Heart left ventricle (tissue), 16 donors: ENCODE measurements at regions not wholly inside any gene's neighbourhood (a gene's known extent, or its start where the extent isn't known, plus 50 kb on each side); places are given as distances from the start of the nearest gene placed in this dataset.

ENCODE experiments used
- ATAC-seq, 4 donors: fragments of 200-7000 bp; cut with Tn5 transposase; one replicate each; pipeline ENCODE4 v1.9.1; 2020 to 2022; ENCODE audit warnings: moderate library complexity in 4 of 4, mild to moderate bottlenecking in 3 of 4, moderate number of reproducible peaks in 1 of 4
- DNase-seq, 5 donors: peaks; one replicate each; pipeline ENCODE4 v3.0.0-alpha.2; 2020
- H3K27ac ChIP-seq, 12 donors: fragments of 200-600 bp; sonication (generic) in 4 of 12; one replicate each; pipeline versions ENCODE4 v1.5.0 to v1.8.0; 2016 to 2022; ENCODE audit warnings: mild to moderate bottlenecking in 2 of 12
- H3K27me3 ChIP-seq, 9 donors: fragments of 200-600 bp; sonication (generic) in 2 of 9; one replicate each; pipeline versions ENCODE4 v1.5.1 to v1.8.0; 2016 to 2022; ENCODE audit warnings: mild to moderate bottlenecking in 3 of 9
- H3K36me3 ChIP-seq, 9 donors: fragments of 200-600 bp; sonication (generic) in 2 of 9; one replicate each; pipeline versions ENCODE4 v1.5.0 to v1.8.0; 2018 to 2022; ENCODE audit warnings: mild to moderate bottlenecking in 2 of 9
- H3K4me1 ChIP-seq, 12 donors: fragments of 200-600 bp; sonication (generic) in 4 of 12; one replicate each; pipeline versions ENCODE4 v1.5.0 to v1.8.0; 2016 to 2022; ENCODE audit warnings: mild to moderate bottlenecking in 3 of 12
- H3K4me3 ChIP-seq, 12 donors: fragments of 200-600 bp; sonication (generic) in 4 of 12; one replicate each; pipeline versions ENCODE4 v1.5.0 to v1.8.0; 2017 to 2022; ENCODE audit warnings: mild to moderate bottlenecking in 9 of 12, moderate library complexity in 4 of 12
- H3K9me3 ChIP-seq, 12 donors: fragments of 200-600 bp; sonication (generic) in 4 of 12; one replicate each; pipeline versions ENCODE4 v1.5.0 to v1.8.0; 2016 to 2022; ENCODE audit warnings: mild to moderate bottlenecking in 1 of 12
- CTCF ChIP-seq, 12 donors: fragments of 200-600 bp; sonication (generic) in 4 of 12; IDR thresholded peaks; one replicate each; pipeline versions ENCODE4 v1.5.0 to v1.8.0; 2018 to 2022; ENCODE audit warnings: antibody characterized with exemption in 12 of 12, mild to moderate bottlenecking in 5 of 12
- POLR2A ChIP-seq, 2 donors: fragments of 450-650 bp; IDR thresholded peaks; one replicate each; pipeline ENCODE4 v1.6.1; 2017; ENCODE audit warnings: antibody characterized with exemption in 2 of 2, mild to moderate bottlenecking in 2 of 2, moderate library complexity in 2 of 2
- WGBS, 4 donors: extraction: QIAGEN DNeasy Blood & Tissue Kit in 2 of 4; methylation state at CpG; one replicate each; pipeline versions ENCODE4 v1.1.5 to v1.1.7; 2013 to 2018; 5-methylcytosine and 5-hydroxymethylcytosine counted together
- intact Hi-C, 10 donors: fragments of 100-400 bp; cut with DNase I; formaldehyde crosslinking; loops; one replicate each; pipeline versions ENCODE4 v1.11.1 to v1.14.2; 2022
- donor health status: ischemic (EF 13 %, LVEDD 7.1; RV severe dilation, severe dysfunction).
- donor health status: healthy with polysubstance abuse.
- donor health status: DM: no; HTN: yes; CAD: no.
- donor health status: DM: no; HTN: no; CAD: no.
- donor health status: ischemic (EF 25% LVEDD 6.9; RV normal size, moderate dysfunction).
- donor health status: ischemic (EF 25% LVEDD 5.7; RV mildly dilated, moderate dysfunction).
- donor health status: healthy.
- donor health status: DM: yes; HTN: yes; CAD: no.
- donor health status: ischemic (EF 35%, LVEDD 5.7; RV mildly dilated, moderate dysfunction).
- donor health status: nonischemic (EF 11% LVEDD 7.7; RV severe dilation, severe dysfunction).
- donor health status: DM: yes; HTN: yes; CAD: no.
- donor health status: PGD.
- donor health status: ischemic (EF 29% LVEDD 5.4; RV normal size, mild dysfunction).
- donor health status: nonischemic (EF 23%, LVEDD 6.1; RV moderate dilation, normal function).

- H3K4me1 ChIP-seq: peaks cover 0 to 7% (median 0%) of the 10 kb centered on the region in 12 donors
- 61 to 96% (median 88%) methylated on average over 2 of the region's 2 CpGs for WGBS, 4 donors
- no peak for DNase-seq
Observed at GRCh38 chr5:16000056-16000455, 179.5 kb downstream of the MARCHF11 start.

DNA sequence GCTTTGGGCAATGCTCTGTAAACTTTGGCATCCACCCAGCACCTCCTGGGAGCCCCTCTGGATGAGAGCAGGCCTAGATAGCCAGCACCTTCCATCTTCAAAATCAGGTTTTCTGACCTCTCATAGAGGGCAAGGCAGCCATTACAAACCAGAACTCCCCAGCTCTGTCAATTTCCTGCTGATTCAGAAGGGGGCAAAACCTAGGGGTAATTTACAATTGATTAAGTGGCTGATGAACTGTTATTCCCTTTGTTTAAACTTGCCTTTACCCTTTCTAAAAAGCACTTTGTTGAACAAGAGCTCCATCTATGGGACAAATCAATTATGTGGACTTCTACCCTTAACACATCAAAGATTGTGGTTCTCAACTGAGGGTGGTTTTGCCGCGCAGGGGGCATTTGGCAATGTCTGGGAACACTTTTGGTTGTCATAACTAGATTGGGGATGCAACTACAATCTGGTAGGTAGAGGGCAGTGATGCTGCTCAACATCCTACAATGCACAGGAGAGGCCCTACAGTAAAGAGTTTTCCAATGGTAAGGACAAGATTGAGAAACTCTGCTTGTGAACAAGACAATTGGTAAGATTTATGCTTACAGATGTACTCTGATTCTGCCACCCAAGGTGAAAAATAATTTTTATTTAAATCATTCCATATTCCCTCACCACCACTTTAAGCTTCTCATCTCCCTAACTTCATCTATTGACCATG lies 184.1 kb downstream of the MARCHF11 start:
- no peak overlapping the region for H3K27ac ChIP-seq
- no peak for DNase-seq
- H3K4me1 ChIP-seq: peaks cover 0 to 10% (median 0%) of the 10 kb centered on the region in 12 donors
- H3K9me3 ChIP-seq: peaks cover 0 to 25% (median 15%) of the 10 kb centered on the region in 12 donors
- H3K36me3 ChIP-seq: no peaks in the 10 kb centered on the region
- TF ChIP-seq POLR2A (IDR thresholded peaks at IDR 0.05) (no peak), CTCF (IDR thresholded peaks at IDR 0.05) (peak; percentile 31 to 74 (median 60))
- 34 to 58% (median 41%) methylated on average over 2 of the region's 2 CpGs for whole genome bisulfite sequencing, 4 donors
- no peaks in the 10 kb centered on the region for H3K27me3 ChIP-seq
- H3K4me3 ChIP-seq: no peak overlapping the region
- intact Hi-C loops: loop anchor here in 9 of 10 donors (2.0 to 10.0 kb wide), 12 partner anchors 161 to 893 kb away; partner anchors contain the start of gene FBXL7 (in 2 of the 9)
- peak in 2 of 4 donors; percentile 55 to 69 for ATAC-seq

More at GRCh38 chr5:16000056-16000455, 179.5 kb downstream of the MARCHF11 start:
- intact Hi-C loops: loop anchor here in 3 of 10 donors (10.0 kb wide), 3 partner anchors 125 to 455 kb away; no protein-coding TSS in a partner anchor
- TF ChIP-seq CTCF (IDR thresholded peaks at IDR 0.05): no peak
- no peak for TF ChIP-seq POLR2A (IDR thresholded peaks at IDR 0.05)
- peaks cover 0 to 16% (median 2%) of the 10 kb centered on the region in 12 donors for H3K9me3 ChIP-seq
- H3K4me3 ChIP-seq: no peak overlapping the region
- H3K36me3 ChIP-seq: no peaks in the 10 kb centered on the region
- no peak overlapping the region for H3K27ac ChIP-seq
- ATAC-seq: no peak
- H3K27me3 ChIP-seq: no peaks in the 10 kb centered on the region

DNA sequence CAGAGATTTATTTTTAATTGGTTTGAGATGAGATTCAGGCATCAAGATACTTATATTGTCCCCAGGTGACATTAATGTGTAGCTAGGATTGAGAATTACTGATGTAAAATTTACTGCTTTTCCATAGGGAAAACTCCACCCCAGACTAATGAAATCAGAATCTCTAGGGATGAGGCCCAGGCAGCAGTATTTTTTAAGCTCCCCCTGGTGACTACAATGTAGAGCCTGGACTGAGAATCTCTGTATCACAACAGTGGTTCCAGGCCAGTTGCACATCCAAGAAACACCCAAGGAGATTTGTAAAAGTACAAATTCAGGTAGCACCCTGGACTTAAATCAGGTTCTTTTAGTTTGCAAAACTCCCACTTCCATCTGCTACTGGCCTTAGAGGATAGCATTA lies 185.7 kb downstream of the MARCHF11 start:
- peaks cover 0 to 33% (median 17%) of the 10 kb centered on the region in 12 donors for H3K9me3 ChIP-seq
- DNase-seq (no peak), ATAC-seq (peak in 1 of 4 donors; percentile 52)
- H3K4me1 ChIP-seq: peaks cover 0 to 10% (median 0%) of the 10 kb centered on the region in 12 donors
- no peaks in the 10 kb centered on the region for H3K27me3 ChIP-seq
- H3K36me3 ChIP-seq: no peaks in the 10 kb centered on the region
- TF ChIP-seq POLR2A (IDR thresholded peaks at IDR 0.05) (no peak), CTCF (IDR thresholded peaks at IDR 0.05) (peak in 8 of 12 donors; percentile 5 to 39 (median 14))
- no peak overlapping the region for H3K27ac ChIP-seq
- intact Hi-C loops: loop anchor here (2.0 to 10.0 kb wide), 11 partner anchors 159 to 889 kb away; partner anchors contain the start of gene FBXL7 (in 2 of the 10)
- H3K4me3 ChIP-seq: no peak overlapping the region

GRCh38 chr5:15993334-15993733 lies 186.3 kb downstream of the MARCHF11 start:
- H3K36me3 ChIP-seq: no peaks in the 10 kb centered on the region
- no peaks in the 10 kb centered on the region for H3K27me3 ChIP-seq
- DNase-seq (no peak), ATAC-seq (no peak)
- H3K27ac ChIP-seq: no peak overlapping the region
- H3K4me3 ChIP-seq: no peak overlapping the region
- no peak for TF ChIP-seq CTCF (IDR thresholded peaks at IDR 0.05)
- no peak for TF ChIP-seq POLR2A (IDR thresholded peaks at IDR 0.05)
- intact Hi-C loops: loop anchor here (5.0 to 10.0 kb wide), 9 partner anchors 159 to 889 kb away; partner anchors contain the start of gene FBXL7 (in 2 of the 10)
- 68 to 86% (median 77%) methylated on average over 2 of the region's 2 CpGs for WGBS, 4 donors
- H3K4me1 ChIP-seq: peaks cover 0 to 10% (median 0%) of the 10 kb centered on the region in 12 donors
- H3K9me3 ChIP-seq: peaks cover 0 to 33% (median 17%) of the 10 kb centered on the region in 12 donors
